Adipocyte (in vitro differentiated cells): ENCODE measurements at regions not wholly inside any gene's neighbourhood (a gene's known extent, or its start where the extent isn't known, plus 50 kb on each side); places are given as distances from the start of the nearest gene placed in this dataset.

Source experiments
- DNase-seq: peaks from one replicate; pipeline ENCODE4 v3.0.0-alpha.2; 2015; ENCODE audit warnings: low read depth
- H3K27me3 ChIP-seq: replicated peaks from 2 replicates; pipeline ENCODE4 v1.7.0; 2013; ENCODE audit warnings: mild to moderate bottlenecking, low read length, moderate library complexity; ENCODE audit not compliant: control insufficient read depth, insufficient read depth
- H3K36me3 ChIP-seq: 2 replicates; pipeline ENCODE4 v1.7.0; 2013; ENCODE audit warnings: low read length, mild to moderate bottlenecking, moderate library complexity; ENCODE audit not compliant: control insufficient read depth, insufficient read depth, severe bottlenecking
- H3K4me1 ChIP-seq: 2 replicates; pipeline ENCODE4 v1.7.0; 2013; ENCODE audit warnings: mild to moderate bottlenecking, low read length, moderate library complexity; ENCODE audit not compliant: control insufficient read depth, insufficient read depth
- H3K4me3 ChIP-seq: 2 replicates; pipeline ENCODE4 v1.7.0; 2013; ENCODE audit warnings: mild to moderate bottlenecking, low read length, moderate library complexity
- H3K9ac ChIP-seq: 2 replicates; pipeline ENCODE4 v1.7.0; 2013; ENCODE audit warnings: mild to moderate bottlenecking, low read length, moderate library complexity
- H3K9me3 ChIP-seq: 2 replicates; pipeline ENCODE4 v1.7.0; 2013; ENCODE audit warnings: mild to moderate bottlenecking, low read length, moderate library complexity; ENCODE audit not compliant: control insufficient read depth

DNA sequence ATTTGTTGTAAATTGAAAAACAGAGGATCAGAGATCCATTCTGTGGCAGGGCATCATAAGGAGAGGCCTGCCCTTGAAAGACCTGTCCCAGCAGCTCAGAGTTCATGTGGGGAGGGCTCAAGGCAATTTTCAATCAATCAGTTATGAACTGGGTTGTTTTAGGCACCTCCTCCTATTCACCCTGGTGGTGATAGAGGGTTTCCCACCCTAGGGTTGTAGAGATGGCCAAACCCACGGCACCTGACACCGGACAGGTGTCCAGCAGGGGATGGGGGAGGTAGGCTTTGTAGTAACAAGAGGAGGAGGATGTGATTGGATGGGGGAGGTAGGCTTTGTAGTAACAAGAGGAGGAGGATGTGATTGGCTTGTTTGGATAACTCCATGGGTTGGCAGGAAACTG lies 205.7 kb downstream of the SOCS6 start:
- DNase-seq, result no peak
- Histone ChIP-seq H3K4me1 (peaks cover 11% of the 10 kb centered on the region), H3K9ac (no peak overlapping the region), H3K9me3 (no peaks in the 10 kb centered on the region), H3K4me3 (no peak overlapping the region), H3K27me3 (no peaks in the 10 kb centered on the region), H3K36me3 (no peaks in the 10 kb centered on the region)

DNA sequence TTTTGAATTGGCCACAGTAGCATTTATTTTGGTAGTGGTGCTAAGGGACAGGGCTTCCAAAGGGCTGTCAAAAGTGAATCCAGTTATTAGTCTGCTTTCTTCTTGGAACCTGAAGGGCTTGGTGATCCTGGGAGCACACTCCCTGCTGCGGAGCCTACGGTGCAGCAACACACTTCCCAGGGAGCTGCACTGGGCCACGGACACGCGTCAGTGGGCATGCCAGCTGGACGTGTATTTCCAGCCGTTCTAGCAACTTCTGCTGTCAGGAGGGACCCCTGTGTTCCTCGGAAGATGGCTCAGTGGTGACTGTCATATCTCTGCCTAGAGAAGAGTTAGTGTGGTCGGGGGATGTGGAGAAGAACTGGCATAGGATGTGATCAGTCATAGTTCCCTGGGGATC lies 204.6 kb downstream of the SOCS6 start:
- no peaks in the 10 kb centered on the region for H3K27me3 ChIP-seq
- H3K4me1 ChIP-seq, result peaks cover 17% of the 10 kb centered on the region
- H3K9ac ChIP-seq, result no peak overlapping the region
- no peak overlapping the region for H3K4me3 ChIP-seq
- H3K36me3 ChIP-seq, result no peaks in the 10 kb centered on the region
- H3K9me3 ChIP-seq, result no peaks in the 10 kb centered on the region
- no peak for DNase-seq

DNA sequence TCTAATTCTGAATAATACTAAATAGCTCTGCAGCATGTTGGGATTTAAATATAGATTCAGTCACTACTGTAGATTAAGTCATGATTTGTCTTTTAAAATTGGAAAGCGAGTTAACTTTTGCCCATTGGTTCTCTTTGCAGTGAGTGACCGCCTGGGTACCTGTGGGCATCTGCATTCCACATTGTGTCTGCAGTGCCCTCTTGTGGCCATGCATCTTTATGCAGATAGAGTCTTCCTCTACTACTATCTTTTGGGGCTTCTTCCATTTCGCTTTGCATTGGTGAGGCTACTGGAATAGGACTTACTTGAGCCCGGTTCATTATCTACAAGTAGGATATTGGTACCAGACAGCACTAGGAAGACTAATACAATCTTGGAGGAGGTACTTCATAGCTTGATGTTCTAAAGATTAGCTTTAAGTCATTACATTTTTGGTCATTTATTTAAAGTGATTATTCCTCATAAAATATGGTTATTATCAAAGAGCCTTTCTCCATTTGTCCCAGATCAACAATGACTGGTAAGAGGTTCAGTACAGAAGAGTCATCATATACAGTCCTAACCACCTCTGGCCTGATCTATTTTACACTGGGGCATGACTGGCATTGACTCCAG lies 203.0 kb downstream of the SOCS6 start:
- Histone ChIP-seq H3K9ac (no peak overlapping the region), H3K9me3 (no peaks in the 10 kb centered on the region), H3K4me3 (no peak overlapping the region), H3K36me3 (no peaks in the 10 kb centered on the region), H3K4me1 (peaks cover 17% of the 10 kb centered on the region), H3K27me3 (no peaks in the 10 kb centered on the region)
- peak; percentile 73 for DNase-seq

DNA sequence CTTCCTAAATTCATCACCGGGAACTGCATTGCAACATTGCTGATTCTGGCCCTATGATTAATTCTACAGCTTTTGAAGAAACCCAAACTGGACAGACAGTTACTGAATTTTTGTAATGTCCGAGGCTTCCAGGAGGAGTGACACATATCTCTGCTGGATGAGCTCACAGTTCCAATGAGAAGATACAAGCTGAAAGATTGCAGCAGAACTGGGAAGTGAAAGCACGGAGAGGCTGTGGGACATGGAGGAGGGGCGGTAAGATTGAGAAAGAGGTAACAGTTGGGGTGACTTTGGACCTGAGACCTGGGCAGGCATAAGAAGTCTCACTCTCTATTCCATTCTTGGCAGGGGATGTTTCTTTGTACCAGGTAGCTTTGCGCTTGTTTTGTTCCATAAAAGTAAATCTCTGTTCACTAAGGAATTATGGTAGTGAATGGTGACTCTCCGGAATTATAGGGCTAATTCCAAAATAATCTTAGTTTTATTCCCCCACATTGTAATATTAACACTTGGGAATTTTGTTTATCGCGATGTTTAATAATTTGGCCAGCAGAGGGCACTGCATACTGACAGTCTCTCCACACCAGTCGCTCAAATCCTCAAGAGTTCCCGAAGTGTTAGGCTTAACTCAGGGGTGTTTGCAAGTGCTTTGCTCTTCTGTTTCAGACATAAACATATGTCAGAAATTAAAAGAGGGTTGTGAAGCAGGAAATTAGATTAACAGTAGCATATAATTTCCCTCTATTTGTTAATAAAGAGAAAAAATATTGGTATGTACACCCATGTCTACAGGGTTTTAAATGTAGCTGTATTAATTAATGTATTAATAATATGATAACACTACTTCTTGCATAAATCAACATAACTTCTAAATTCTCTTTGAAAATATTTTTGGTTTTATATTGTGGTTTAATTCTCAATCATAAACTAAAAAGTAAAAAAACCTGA lies 201.4 kb downstream of the SOCS6 start:
- Histone ChIP-seq H3K4me3 (peak overlapping the region; percentile 77), H3K9me3 (no peaks in the 10 kb centered on the region)
- peak; percentile 81 for DNase-seq

DNA sequence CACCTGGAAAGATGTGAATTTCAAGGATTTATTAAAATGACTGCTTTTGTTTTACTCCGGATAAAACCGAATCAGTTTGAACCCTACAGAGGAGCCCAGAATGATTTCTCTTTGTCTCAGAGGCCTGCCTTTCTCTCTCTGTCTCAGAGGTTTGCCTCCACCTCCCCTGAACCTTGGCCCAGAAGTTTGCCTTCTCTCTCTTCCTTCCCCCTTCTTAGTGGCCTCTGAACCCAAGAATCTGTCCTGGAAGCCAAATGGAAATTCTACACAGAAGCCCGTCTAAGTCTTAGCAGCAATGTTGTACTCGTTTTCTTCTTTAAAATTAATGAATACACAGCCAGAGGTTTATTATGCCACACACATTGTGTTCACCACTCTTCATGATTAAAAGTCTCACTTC lies 200.7 kb downstream of the SOCS6 start:
- Histone ChIP-seq H3K9me3 (no peaks in the 10 kb centered on the region), H3K36me3 (no peaks in the 10 kb centered on the region), H3K4me3 (peak overlapping the region; percentile 77), H3K27me3 (no peaks in the 10 kb centered on the region), H3K9ac (peak overlapping the region; percentile 65), H3K4me1 (peaks cover 17% of the 10 kb centered on the region)
- DNase-seq, result no peak

More for the DNA sequence above, 201.4 kb downstream of the SOCS6 start:
- H3K27me3 ChIP-seq, result no peaks in the 10 kb centered on the region
- peak overlapping the region; percentile 65 for H3K9ac ChIP-seq
- H3K4me1 ChIP-seq, result peaks cover 17% of the 10 kb centered on the region
- H3K36me3 ChIP-seq, result no peaks in the 10 kb centered on the region

DNA sequence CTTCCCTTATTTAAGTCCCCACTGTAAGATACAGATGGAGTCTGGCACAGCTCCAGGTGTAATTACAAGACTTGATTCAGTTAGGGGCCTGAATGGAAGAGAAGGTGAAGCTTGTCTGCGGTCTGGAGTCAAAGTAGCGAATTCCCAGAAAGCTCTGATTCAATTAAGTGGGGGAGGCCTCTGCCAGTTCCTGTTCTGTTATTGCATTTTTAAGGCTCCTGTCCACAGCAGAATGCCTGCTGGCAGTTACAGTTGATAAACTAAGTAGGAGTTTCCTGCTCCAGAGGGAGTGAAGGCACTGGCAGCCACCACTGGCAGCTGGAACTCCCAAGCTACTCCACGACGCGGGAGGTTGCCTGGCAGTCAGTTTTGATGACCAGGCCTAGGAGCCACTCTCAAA lies 181.1 kb downstream of the SOCS6 start:
- no peak overlapping the region for H3K9ac ChIP-seq
- no peak for DNase-seq
- no peaks in the 10 kb centered on the region for H3K27me3 ChIP-seq
- H3K4me3 ChIP-seq, result no peak overlapping the region
- no peaks in the 10 kb centered on the region for H3K4me1 ChIP-seq
- no peaks in the 10 kb centered on the region for H3K9me3 ChIP-seq
- no peaks in the 10 kb centered on the region for H3K36me3 ChIP-seq

DNA sequence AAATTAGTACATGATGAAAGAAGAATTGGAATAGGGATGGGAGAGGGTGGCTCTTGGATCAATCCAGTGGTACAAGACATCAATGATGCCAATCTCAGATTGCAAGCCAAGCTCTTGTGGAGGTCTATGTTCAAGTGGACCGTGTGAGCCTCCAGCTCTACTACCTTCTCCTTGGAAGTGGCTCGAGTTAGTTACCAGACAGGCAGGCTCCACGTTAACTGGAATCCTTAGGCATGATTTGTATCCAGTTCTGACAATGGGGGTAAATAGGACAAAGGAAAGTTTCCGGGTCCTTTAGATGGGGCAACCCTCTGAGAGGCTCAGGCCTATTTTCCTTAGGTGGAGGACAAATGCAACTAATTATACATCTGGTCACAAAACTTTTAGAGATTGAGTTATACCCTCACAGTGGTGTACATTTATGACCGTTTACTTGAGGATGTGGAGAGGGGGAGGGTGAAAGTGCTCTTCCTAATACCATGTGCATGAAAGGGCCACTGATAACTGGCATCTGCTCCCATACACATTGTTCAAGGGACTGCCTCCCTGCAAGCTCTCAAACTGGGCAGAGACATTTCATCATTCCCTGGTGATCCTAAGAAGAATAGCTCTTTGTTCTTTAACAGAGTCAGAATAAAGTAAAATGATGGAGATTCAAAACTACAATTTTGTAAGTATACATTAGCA lies 180.2 kb downstream of the SOCS6 start:
- H3K27me3 ChIP-seq, result no peaks in the 10 kb centered on the region
- no peaks in the 10 kb centered on the region for H3K36me3 ChIP-seq
- no peak overlapping the region for H3K9ac ChIP-seq
- no peak overlapping the region for H3K4me3 ChIP-seq
- no peak for DNase-seq
- H3K9me3 ChIP-seq, result no peaks in the 10 kb centered on the region
- H3K4me1 ChIP-seq, result peaks cover 7% of the 10 kb centered on the region

DNA sequence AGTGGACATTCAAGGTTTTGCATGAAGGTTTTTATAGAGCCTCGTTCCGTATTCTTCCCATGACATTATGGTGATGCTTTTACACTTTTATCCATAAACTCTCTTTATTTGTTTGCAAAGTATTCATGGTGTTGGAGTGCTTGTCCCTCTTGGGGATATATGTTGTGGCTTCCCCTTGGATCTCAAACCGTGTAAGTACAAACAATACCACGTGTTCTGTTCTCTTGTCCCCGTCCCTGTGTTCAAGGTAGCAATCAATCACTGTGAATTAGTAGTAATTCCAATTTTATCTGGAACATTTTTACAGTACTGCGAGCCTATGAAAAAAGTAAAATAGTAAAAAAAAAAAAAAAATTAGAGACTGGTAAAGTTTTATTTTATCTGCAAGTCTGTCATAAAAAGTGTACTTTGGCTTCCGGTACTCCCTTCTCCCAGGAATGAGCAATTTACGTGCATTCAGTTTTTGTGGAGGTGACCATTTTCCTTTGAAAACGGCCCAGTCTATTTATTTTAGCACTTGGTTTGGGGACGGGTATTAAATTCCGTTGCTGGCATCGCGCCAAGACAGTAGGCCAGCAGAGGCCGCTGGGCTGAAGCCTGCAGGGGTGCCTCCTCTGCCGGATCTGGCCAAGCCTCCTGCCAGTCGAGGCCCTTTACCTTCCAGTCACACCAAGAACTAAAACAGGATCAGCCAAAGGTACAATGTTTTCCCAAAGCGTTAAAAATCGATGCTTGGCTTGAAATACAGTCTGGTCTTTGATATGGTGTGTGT lies 175.7 kb downstream of the SOCS6 start:
- Histone ChIP-seq H3K4me3 (peak overlapping the region; percentile 73), H3K36me3 (no peaks in the 10 kb centered on the region), H3K9ac (peak overlapping the region; percentile 7), H3K27me3 (no peaks in the 10 kb centered on the region), H3K4me1 (peaks cover 7% of the 10 kb centered on the region), H3K9me3 (no peaks in the 10 kb centered on the region)
- peak; percentile 78 for DNase-seq

DNA sequence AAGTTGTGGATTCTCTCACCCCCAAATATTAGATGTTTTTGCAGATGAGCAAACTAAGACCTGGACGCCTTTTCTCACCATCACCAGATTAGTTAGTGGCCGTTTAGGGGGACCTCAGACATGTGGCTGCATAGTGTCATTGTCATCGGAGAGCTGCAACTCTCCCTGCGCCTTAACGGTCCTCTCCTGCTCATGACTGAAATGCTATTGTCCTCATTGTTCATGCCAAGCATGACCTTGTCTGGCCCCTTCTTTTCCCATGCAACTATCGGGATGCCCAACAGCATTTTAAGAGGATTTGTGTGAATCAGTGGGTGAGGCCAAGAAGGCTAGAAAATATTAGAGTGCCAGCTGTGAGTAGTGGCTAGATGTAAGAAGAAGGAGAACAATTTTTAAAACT lies 174.2 kb downstream of the SOCS6 start:
- H3K9me3 ChIP-seq, result no peaks in the 10 kb centered on the region
- no peaks in the 10 kb centered on the region for H3K27me3 ChIP-seq
- H3K9ac ChIP-seq, result no peak overlapping the region
- H3K36me3 ChIP-seq, result no peaks in the 10 kb centered on the region
- peaks cover 7% of the 10 kb centered on the region for H3K4me1 ChIP-seq
- no peak for DNase-seq
- H3K4me3 ChIP-seq, result no peak overlapping the region

DNA sequence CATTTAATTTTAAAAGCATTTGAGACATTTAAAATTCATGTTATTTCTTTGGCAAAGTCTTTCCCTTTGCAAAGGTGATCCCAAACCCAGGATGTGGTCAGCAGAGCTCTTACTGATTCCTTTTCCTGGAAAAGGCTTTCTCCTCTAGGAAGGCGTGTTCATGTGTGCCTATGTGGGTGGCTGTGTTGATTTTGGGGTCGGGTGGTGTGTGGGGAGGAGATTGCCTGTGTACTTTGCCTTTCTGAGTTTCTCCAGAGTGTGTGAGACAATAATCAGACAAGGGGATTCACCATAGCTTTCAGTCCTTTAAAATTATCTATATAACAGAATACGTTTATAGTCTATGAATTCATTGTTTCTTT lies 173.2 kb downstream of the SOCS6 start:
- no peak overlapping the region for H3K4me3 ChIP-seq
- no peak for DNase-seq

More for the DNA sequence above, 173.2 kb downstream of the SOCS6 start:
- Histone ChIP-seq H3K36me3 (no peaks in the 10 kb centered on the region), H3K9ac (no peak overlapping the region), H3K4me1 (peaks cover 7% of the 10 kb centered on the region), H3K27me3 (no peaks in the 10 kb centered on the region), H3K9me3 (no peaks in the 10 kb centered on the region)
